Mesodermal cell (in vitro differentiated cells): ENCODE measurements at regions not wholly inside any gene's neighbourhood (a gene's known extent, or its start where the extent isn't known, plus 50 kb on each side); places are given as distances from the start of the nearest gene placed in this dataset.
"Not testable (repeated sequence)": the region's sequence is repeated elsewhere in the genome, so short reads cannot be mapped to it uniquely, and the experiment has no call there.

Experiments used
- H3K27ac ChIP-seq: 2 replicates; pipeline ENCODE4 v1.7.0; 2013; ENCODE audit warnings: mild to moderate bottlenecking, low read depth, low read length, moderate library complexity; ENCODE audit not compliant: severe bottlenecking
- H3K36me3 ChIP-seq: 2 replicates; pipeline ENCODE4 v1.7.1; 2013; ENCODE audit warnings: mild to moderate bottlenecking, low read length, moderate library complexity; ENCODE audit not compliant: control insufficient read depth, insufficient read depth
- H3K4me1 ChIP-seq: one replicate; pipeline ENCODE4 v1.7.1; 2013; ENCODE audit warnings: mild to moderate bottlenecking, low read length; ENCODE audit not compliant: insufficient read depth, control insufficient read depth, poor library complexity, severe bottlenecking
- H3K4me3 ChIP-seq: 2 replicates; pipeline ENCODE4 v1.7.0; 2013; ENCODE audit warnings: low read length, control low read depth, mild to moderate bottlenecking; ENCODE audit not compliant: insufficient read depth, poor library complexity, severe bottlenecking; ENCODE audit errors: extremely low read depth
- H3K9me3 ChIP-seq: 2 replicates; pipeline ENCODE4 v1.7.1; 2013; ENCODE audit warnings: mild to moderate bottlenecking, low read length, moderate library complexity; ENCODE audit not compliant: control insufficient read depth
- WGBS, 2 experiments: methylation state at CpG; one replicate each; pipeline ENCODE4 v1.1.5; 2013; ENCODE audit warnings: missing lambda C conversion rate in 2 of 2; ENCODE audit not compliant: insufficient coverage in 2 of 2; 5-methylcytosine and 5-hydroxymethylcytosine counted together

DNA sequence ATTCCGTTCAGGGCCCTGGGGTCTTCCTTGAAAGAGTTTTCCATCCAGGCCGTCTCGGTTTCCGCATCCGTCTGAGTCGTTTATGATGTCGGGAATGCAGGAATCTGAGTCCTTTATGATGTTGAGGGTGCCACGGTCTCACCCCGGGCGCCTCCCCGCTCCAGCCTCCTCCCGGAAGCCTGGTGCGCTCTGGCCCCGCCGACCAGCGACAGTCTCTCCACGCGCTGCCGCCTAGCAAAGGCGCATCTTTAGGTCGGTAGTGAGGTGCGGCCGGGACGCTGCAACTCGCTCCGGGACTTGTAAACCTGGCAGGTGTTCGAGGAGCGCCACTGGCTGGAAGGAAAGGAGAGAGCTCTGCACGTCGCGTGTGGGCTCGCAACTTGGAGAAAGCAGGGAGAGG is 132.6 kb downstream of the FAM72C start:
- H3K9me3 ChIP-seq, H3K4me3 ChIP-seq, H3K36me3 ChIP-seq, H3K27ac ChIP-seq, H3K4me1 ChIP-seq: not testable (repeated sequence)
- WGBS, 2 experiments = no CpG with 5 or more reads among the region's 32 CpGs

DNA sequence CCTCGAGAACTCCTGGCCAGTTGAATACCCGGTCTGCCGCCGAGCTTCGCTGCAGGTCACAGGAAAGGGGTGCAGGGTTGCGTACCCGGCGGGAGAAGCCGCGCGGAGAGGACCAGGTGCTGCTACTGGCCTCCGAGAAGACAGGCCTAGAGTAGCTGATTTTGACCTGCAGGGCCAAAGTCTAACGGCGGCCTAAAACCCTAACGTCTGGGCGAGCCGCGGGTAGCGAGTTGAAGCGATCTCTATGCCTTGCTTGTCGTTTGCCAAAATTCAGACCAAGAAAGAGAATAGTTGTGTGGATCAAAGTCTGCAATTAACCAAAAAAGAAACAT is 133.2 kb downstream of the FAM72C start:
- WGBS, 2 experiments = no CpG with 5 or more reads among the region's 21 CpGs
- not testable (repeated sequence) for H3K4me1 ChIP-seq, H3K36me3 ChIP-seq, H3K9me3 ChIP-seq, H3K27ac ChIP-seq, H3K4me3 ChIP-seq

DNA sequence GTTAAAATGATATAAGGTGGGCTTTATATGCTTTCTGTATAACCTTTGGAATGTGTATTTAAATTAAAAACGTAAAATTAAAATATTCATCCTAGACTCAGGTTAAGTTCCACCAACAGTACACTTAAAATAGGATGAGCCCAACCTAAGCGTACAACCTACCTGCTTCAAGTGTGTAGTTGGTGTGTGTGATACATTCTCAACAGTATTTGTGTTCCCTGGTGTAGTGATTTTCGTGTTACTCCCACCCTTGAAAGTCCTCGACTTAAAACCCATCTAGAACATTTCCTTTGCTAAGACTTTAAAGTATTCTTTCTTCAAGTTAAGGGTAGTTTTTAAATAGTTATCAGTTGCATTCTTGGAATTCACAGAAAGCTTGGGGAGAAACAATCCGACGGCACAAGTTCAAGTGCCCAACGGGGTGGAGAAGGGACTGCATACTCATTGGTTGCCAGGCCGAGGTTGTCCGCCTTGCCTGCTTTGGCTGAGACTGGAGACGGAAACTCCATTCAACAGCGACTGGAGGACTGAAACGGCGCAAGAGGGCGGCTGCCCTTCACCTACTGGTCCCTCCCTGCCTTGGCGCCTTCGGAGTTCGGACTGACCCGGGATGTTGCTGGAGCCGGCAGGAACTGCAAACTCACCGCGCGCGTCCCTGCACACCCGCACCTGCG is 133.7 kb downstream of the FAM72C start:
- H3K36me3 ChIP-seq, H3K4me1 ChIP-seq, H3K4me3 ChIP-seq, H3K27ac ChIP-seq, H3K9me3 ChIP-seq: not testable (repeated sequence)
- 44% methylated on average over 6 of the region's 25 CpGs; no CpG with 5 or more reads in 1 of the 2 experiments for WGBS, 2 experiments

DNA sequence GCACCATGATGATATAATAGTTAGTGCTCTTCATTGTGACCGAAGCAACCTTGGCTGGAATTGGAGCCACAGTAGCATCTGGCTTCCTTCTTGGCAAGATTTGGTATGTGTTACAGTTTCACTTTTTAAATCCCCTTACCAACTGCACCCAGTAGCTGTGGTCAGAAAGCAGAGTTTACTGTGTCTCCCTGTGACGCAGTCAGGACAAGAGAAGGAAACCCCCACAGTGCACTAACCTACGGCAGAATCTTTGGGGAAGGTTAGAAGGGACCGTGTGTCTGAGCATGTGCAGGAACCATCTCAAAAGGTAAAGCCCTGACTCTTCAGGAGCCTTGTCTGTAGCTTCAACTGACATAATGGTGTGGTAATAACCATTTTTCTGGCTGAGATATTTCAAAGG is 138.4 kb downstream of the FAM72C start:
- H3K27ac ChIP-seq, H3K4me3 ChIP-seq, H3K4me1 ChIP-seq, H3K9me3 ChIP-seq, H3K36me3 ChIP-seq: not testable (repeated sequence)
- WGBS, 2 experiments = no CpG with 5 or more reads among the region's 4 CpGs

DNA sequence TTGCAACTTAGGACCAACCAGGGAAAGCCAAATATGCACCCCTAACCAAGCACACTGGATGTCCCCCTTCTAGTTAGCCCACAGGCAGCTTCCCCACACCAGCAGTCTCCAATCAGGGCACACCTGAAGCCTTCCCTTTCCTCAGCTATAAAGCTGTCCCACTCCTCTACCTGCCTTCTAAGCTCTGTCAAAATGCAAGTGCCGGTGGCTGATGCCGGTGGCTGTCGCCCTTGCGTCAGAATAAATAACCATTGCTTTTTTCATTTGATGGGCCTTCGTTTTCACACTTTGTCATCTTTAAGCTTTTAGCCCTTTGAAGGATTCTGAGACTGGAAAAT is 139.4 kb downstream of the FAM72C start:
- not testable (repeated sequence) for H3K27ac ChIP-seq, H3K36me3 ChIP-seq, H3K9me3 ChIP-seq, H3K4me3 ChIP-seq, H3K4me1 ChIP-seq
- no CpG with 5 or more reads among the region's 5 CpGs for WGBS, 2 experiments

DNA sequence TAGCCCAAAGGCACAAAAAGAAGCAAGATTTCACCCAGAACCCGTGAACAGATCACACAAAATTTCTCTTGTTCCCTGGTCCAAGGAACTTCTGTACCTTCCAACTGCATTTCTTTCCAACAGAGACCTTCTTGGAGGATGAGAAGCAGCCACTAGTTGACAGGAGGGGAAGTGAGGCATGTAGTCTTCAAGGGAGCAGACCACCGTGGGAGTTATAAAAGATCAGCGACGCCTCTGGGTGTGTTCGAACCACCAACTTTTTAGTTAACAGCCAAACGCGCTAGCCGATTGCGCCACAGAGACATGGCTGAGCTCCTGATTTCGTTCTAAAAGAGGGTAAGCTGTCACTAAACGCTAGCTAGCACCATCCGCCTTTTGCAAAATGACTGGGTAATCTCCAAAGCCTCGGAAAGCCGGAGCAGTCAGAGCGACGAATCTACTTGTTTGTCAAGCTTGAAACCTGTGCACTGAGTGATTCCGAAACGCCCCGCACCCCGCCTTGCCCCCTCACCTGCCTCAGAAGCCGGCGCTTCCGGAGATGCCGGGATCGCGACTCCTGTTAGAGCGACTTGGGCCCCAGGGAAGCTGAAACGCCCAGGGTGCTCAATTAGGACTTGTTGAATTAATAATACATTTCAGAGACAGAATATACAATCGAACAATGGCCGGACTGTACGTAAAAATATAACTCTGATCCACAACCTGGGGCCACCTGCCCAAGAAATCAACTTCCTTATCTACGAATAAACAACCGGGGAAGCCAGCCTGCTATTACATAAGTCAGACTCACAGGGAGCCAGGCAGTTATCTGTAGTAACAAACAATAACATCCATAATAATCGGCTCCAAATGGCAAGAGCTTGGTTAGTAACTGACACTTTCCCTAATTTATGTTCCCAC is 140.1 kb downstream of the FAM72C start:
- not testable (repeated sequence) for H3K4me3 ChIP-seq, H3K36me3 ChIP-seq, H3K27ac ChIP-seq, H3K9me3 ChIP-seq, H3K4me1 ChIP-seq
- 88 to 89% methylated on average over 7 to 10 of the region's 34 CpGs for WGBS, 2 experiments

DNA sequence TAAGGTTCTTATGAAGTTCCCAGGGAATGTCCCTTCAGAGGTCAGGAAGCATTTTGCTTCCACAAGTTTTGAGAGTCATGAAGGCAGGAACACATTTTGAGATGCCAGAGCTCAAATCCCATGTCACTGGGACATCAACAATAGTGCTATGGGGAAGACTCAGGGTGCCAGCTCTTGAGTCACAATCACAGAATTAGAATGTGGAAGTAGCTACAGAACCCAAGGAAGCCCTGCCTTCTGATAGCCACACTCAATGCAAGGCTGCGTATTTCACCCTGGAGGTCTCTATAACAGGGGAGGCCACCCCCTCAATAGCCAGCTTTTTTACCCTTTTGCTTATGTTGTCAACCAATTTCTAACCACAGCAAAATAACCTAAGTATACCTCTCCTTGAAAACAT is 145.6 kb downstream of the FAM72C start:
- H3K27ac ChIP-seq, H3K4me3 ChIP-seq, H3K4me1 ChIP-seq, H3K9me3 ChIP-seq, H3K36me3 ChIP-seq: not testable (repeated sequence)
- no CpG with 5 or more reads among the region's 1 CpG for WGBS, 2 experiments

DNA sequence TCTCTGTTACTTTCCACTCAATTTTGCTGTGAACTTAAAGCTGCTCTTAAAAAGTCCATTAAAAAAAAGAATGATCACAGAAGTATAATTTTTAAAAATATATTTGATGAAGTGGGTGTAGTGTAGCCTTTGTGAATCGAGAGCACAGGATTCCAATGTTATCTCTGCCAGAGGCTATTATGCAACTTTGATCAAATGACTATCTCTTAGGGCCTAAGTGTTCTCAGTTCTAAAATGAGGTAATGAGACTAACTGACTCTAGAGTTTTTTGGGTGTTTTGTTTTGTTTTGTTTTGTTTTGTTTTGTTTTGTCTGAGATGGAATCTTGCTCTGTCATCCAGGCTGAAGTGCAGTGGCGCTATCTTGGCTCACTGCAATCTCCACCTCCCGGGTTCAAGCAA is 147.5 kb downstream of the FAM72C start:
- H3K4me3 ChIP-seq, H3K9me3 ChIP-seq, H3K36me3 ChIP-seq, H3K4me1 ChIP-seq, H3K27ac ChIP-seq: not testable (repeated sequence)
- WGBS, 2 experiments = no CpG with 5 or more reads among the region's 3 CpGs

DNA sequence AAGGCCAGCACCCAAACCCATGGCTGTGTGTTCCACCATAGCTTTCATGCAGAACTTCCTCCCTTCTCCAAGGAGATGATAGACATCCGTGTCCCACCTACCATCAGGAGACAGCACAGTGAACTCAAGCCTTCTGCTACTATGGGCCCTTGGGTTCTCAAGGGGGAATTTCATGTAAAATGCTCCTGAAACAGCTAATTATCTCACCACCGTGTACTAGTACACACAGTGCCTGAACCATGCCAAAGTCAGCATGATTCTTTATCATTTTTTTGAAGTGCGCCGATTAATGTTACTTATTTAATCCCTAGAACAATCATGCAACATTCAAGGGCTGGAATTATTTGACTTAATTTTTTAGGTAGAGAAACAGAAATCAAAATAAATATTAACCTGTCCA is 151.7 kb downstream of the FAM72C start:
- not testable (repeated sequence) for H3K9me3 ChIP-seq, H3K4me3 ChIP-seq, H3K4me1 ChIP-seq, H3K27ac ChIP-seq, H3K36me3 ChIP-seq
- WGBS, 2 experiments = no CpG with 5 or more reads among the region's 4 CpGs

DNA sequence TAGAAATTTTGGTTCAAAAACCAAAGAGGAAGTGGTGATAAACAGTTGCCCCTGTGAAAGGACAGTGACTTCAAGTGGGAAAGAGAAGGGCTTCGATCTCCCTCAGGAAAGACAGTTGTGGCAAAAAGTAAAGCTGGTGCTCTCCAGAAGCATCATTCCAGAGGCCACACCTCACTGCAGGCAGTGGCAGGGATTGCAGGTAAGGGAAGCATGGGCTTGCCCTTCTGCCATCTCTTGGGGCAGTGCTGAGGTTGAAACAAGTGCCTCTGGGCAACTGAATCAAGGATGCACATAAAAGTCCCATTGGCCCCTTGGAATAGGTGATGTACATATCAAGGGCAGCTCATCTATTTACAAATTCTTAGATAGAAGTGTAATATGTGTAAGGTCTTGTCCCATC is 155.4 kb downstream of the FAM72C start:
- not testable (repeated sequence) for H3K4me3 ChIP-seq, H3K27ac ChIP-seq, H3K36me3 ChIP-seq, H3K9me3 ChIP-seq, H3K4me1 ChIP-seq
- no CpG with 5 or more reads among the region's 1 CpG for WGBS, 2 experiments

DNA sequence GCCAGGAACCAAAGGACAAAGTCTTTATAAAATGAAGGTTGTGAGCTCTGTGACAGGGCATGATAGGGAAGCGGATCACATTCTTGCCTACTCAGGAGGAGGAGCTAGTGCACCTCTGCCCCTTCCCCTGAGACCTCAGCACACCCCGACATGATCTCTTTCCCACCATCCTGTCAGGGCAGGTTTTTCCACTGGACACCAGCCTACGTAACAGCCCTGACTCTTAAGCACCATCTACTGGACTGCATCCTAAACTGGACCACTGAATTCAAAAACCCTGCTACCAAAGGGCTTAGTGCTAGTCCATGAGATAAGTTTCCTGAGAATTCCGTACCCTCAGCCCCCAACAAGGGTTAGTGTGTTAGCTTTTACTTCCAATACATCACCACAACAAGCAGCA is 166.4 kb downstream of the FAM72C start:
- H3K4me1 ChIP-seq, H3K9me3 ChIP-seq, H3K27ac ChIP-seq, H3K4me3 ChIP-seq, H3K36me3 ChIP-seq: not testable (repeated sequence)
- WGBS, 2 experiments = no CpG with 5 or more reads among the region's 4 CpGs
